Inflammatory macrophage treated with lipopolysaccharide for 1 hour (primary cell): ENCODE measurements at regions not wholly inside any gene's neighbourhood (a gene's known extent, or its start where the extent isn't known, plus 50 kb on each side); places are given as distances from the start of the nearest gene placed in this dataset.
"Not testable (repeated sequence)": the region's sequence is repeated elsewhere in the genome, so short reads cannot be mapped to it uniquely, and the experiment has no call there.

Experiments
- DNase-seq, 2 donors: peaks; one replicate each; pipeline ENCODE4 v3.0.0-alpha.2; 2020 to 2022

- peak; percentile 5 to 28 for DNase-seq
Measured at GRCh38 chrX:50967736-50968135, 57.2 kb downstream of the BMP15 start.

- not testable (repeated sequence) for DNase-seq
Measured at GRCh38 chrX:50968871-50969635, 58.5 kb downstream of the BMP15 start.

- DNase-seq: peak; percentile 44 to 74
Measured at GRCh38 chrX:50971395-50971794, 60.9 kb downstream of the BMP15 start.

- no peak for DNase-seq
Measured at GRCh38 chrX:50973199-50973598, 62.7 kb downstream of the BMP15 start.

- no peak for DNase-seq
Measured at GRCh38 chrX:50978920-50979682, 68.6 kb downstream of the BMP15 start.

- no peak for DNase-seq
Measured at GRCh38 chrX:50980251-50980650, 69.7 kb downstream of the BMP15 start.

- DNase-seq: peak; percentile 17 to 19
Measured at GRCh38 chrX:50988649-50989048, 78.1 kb downstream of the BMP15 start.

GRCh38 chrX:50996930-50997329 is 86.4 kb downstream of the BMP15 start:
- no peak for DNase-seq

- DNase-seq: not testable (repeated sequence)
Measured at GRCh38 chrX:51000384-51000783, 89.8 kb downstream of the BMP15 start.

- DNase-seq: not testable (repeated sequence)
Measured at GRCh38 chrX:51001733-51002632, 91.4 kb downstream of the BMP15 start.

- DNase-seq: no peak
Measured at GRCh38 chrX:51006064-51006463, 95.5 kb downstream of the BMP15 start.

- no peak for DNase-seq
Measured at GRCh38 chrX:51024106-51024696, 113.7 kb downstream of the BMP15 start.

- no peak for DNase-seq
Measured at GRCh38 chrX:51026862-51027261, 116.3 kb downstream of the BMP15 start.

GRCh38 chrX:51035746-51036145 is 125.2 kb downstream of the BMP15 start:
- no peak for DNase-seq

GRCh38 chrX:51047950-51048349 is 137.4 kb downstream of the BMP15 start:
- no peak for DNase-seq

GRCh38 chrX:51053741-51054140 is 143.2 kb downstream of the BMP15 start:
- DNase-seq: no peak

GRCh38 chrX:51098046-51098445 is 187.5 kb downstream of the BMP15 start:
- no peak for DNase-seq

- not testable (repeated sequence) for DNase-seq
Measured at GRCh38 chrX:51119058-51119926, 208.8 kb downstream of the BMP15 start.

GRCh38 chrX:51125743-51126142 is 206.9 kb upstream of the NUDT10 start:
- DNase-seq: not testable (repeated sequence)

GRCh38 chrX:51144828-51145442 is 187.7 kb upstream of the NUDT10 start:
- peak in 1 of 2 donors; percentile 15 for DNase-seq

GRCh38 chrX:51148848-51149247 is 183.8 kb upstream of the NUDT10 start:
- no peak for DNase-seq
